Esophagus (tissue), 2 donors: ENCODE measurements at regions not wholly inside any gene's neighbourhood (a gene's known extent, or its start where the extent isn't known, plus 50 kb on each side); places are given as distances from the start of the nearest gene placed in this dataset.

ENCODE experiments used
- H3K27ac ChIP-seq, 2 donors: one replicate each; pipeline ENCODE4 v1.5.1; 2013; ENCODE audit warnings: low read depth in 2 of 2, mild to moderate bottlenecking in 2 of 2, inconsistent platforms in 1 of 2, low read length in 1 of 2, moderate library complexity in 1 of 2
- H3K27me3 ChIP-seq, 2 donors: one replicate each; pipeline ENCODE4 v1.6.1; 2013; ENCODE audit warnings: low read length in 2 of 2, control low read depth in 1 of 2, mild to moderate bottlenecking in 1 of 2; ENCODE audit not compliant: insufficient read depth in 2 of 2, control insufficient read depth in 1 of 2
- H3K36me3 ChIP-seq, 2 donors: one replicate each; pipeline ENCODE4 v1.6.1; 2013; ENCODE audit warnings: low read length in 1 of 2; ENCODE audit not compliant: control insufficient read depth in 2 of 2, insufficient read depth in 2 of 2
- H3K4me1 ChIP-seq, 2 donors: one replicate each; pipeline ENCODE4 v1.6.1; 2013; ENCODE audit warnings: low read length in 1 of 2; ENCODE audit not compliant: control insufficient read depth in 2 of 2, insufficient read depth in 2 of 2
- H3K4me3 ChIP-seq, 2 donors: one replicate each; pipeline ENCODE4 v1.5.1; 2013; ENCODE audit warnings: low read length in 2 of 2, mild to moderate bottlenecking in 2 of 2, low read depth in 1 of 2, moderate library complexity in 1 of 2
- H3K9me3 ChIP-seq, 2 donors: one replicate each; pipeline ENCODE4 v1.6.1; 2013; ENCODE audit warnings: mild to moderate bottlenecking in 2 of 2, low read depth in 1 of 2, low read length in 1 of 2, moderate library complexity in 1 of 2; ENCODE audit not compliant: control insufficient read depth in 2 of 2, insufficient read depth in 1 of 2
- WGBS, 2 donors: extraction: QIAGEN DNeasy Blood & Tissue Kit; methylation state at CpG; one replicate each; pipeline ENCODE4 v1.1.7; 2013; 5-methylcytosine and 5-hydroxymethylcytosine counted together
- donor health status: healthy with polysubstance abuse.
- donor health status: Bipolar disorder and iron deficiency.

DNA sequence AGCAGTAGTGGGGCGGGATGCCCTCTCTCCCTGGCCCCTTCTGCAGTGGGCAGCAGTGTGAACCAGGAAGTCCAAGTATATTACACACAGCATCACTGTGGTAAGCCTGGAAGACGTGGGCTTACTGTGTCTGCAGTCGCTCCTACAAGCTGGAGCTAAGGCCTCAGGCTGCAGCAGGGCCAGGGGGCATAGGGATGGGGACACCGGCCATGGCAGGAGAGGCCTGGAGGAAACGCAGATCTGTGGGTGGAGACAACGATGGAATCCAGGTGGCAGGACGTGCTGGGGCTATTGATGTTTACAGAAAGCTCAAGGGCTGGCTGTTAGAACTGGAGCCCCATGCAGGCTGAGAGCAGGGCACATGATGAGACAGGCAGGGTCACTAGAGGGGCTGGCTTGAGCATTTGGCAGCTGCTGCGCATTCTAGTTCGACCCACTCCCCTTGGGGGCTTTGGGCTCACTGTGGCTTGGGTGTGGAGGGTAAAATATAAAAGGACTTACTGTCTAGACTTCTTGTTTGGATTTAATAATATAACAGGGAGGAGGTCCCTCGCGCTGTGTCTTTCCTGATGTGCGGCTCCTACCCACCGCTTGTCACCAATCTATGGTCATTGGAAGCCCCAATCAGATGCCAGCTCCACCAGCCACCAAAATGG, 539.5 kb downstream of the TBC1D22A start:
- no peak overlapping the region for H3K27ac ChIP-seq
- H3K4me3 ChIP-seq, result no peak overlapping the region
- no peaks in the 10 kb centered on the region for H3K36me3 ChIP-seq
- no peaks in the 10 kb centered on the region for H3K4me1 ChIP-seq
- no peaks in the 10 kb centered on the region for H3K27me3 ChIP-seq
- WGBS, 2 donors, result 56 to 58% methylated on average over 13 of the region's 13 CpGs
- no peaks in the 10 kb centered on the region for H3K9me3 ChIP-seq

- H3K27me3 ChIP-seq, result no peaks in the 10 kb centered on the region
- H3K36me3 ChIP-seq, result no peaks in the 10 kb centered on the region
- no peak overlapping the region for H3K27ac ChIP-seq
- no peak overlapping the region for H3K4me3 ChIP-seq
- H3K9me3 ChIP-seq, result no peaks in the 10 kb centered on the region
- H3K4me1 ChIP-seq, result no peaks in the 10 kb centered on the region
- WGBS, 2 donors, result 83 to 86% methylated on average over 9 to 11 of the region's 11 CpGs
Measured at GRCh38 chr22:47300698-47301405, 538.4 kb downstream of the TBC1D22A start.

- Histone ChIP-seq H3K4me1 (no peaks in the 10 kb centered on the region), H3K4me3 (no peak overlapping the region), H3K9me3 (no peaks in the 10 kb centered on the region), H3K27me3 (no peaks in the 10 kb centered on the region), H3K36me3 (no peaks in the 10 kb centered on the region), H3K27ac (no peak overlapping the region)
- WGBS, 2 donors, result 83 to 86% methylated on average over 21 of the region's 21 CpGs
Measured at GRCh38 chr22:47299863-47300697, 537.6 kb downstream of the TBC1D22A start.

DNA sequence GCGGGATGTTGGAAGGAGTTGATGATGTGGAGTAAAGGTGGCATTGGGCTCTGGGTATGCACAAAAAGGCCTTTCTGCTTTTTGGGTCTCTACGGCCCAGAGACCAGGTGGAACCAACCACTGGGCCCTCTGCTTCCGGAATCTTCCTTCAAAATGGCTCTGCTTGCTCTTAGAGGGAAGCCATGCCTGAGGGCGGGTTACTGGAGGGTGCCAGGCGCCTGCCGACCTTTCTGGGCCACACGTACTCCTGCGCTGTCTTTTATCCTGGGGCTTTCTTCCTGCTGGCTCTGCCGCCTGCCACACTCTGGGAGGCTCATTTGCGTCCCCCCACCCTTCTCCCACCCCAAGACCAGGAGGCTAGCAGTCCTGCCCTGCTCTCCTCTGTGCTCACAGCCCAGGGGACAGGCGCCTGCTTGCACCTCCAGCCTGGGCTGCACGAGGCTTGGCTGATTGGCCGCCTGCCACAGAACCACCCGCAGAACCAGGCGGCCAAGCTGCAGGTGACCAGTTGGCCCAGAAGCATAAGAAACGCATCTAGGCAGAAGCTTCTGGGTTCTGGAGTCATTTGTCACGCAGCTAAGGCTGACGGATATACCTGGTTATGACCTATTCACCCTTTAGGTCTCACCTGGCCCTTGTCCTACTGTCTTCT, 536.9 kb downstream of the TBC1D22A start:
- Histone ChIP-seq H3K27me3 (no peaks in the 10 kb centered on the region), H3K4me1 (no peaks in the 10 kb centered on the region), H3K27ac (no peak overlapping the region), H3K36me3 (no peaks in the 10 kb centered on the region), H3K4me3 (no peak overlapping the region), H3K9me3 (peaks cover 0 to 2% of the 10 kb centered on the region in 2 donors)
- WGBS, 2 donors, result 87 to 93% methylated on average over 18 of the region's 18 CpGs

DNA sequence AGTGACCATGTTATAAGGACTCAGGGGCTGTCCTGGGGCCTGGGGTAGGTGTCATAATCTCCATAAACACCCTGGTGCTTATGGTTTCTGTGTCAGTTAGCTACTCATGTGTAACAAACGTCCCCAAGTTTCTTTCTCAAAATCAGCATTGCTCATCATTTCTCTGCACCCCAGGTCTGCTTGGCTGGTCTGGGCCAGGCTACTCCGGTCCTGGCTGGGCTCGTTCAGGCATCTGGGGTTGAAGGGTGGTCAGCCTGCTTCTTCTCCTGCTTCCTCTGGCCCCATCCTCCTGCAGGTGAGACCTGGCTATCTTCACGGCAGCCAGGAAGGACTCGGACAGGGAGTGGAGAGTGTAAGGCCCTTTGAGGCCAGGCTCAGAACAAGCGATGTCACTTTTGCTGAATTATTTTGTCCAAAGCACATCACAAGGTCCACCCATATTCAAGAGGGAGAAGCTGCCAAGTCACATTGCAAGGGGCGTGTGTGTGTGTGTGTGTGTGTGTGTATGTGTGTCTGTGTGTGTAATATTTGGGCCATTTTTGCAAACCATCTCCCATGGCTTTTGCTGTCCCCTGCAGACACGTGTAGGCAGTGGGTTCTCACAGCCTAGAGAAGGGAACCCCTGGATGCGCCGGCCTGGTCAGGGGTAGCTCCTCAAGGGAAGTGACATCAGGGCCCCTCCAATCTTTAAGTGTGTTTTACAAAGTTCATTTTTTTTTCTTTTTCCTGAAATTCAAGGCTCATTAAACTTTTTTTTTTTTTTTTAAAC, 535.8 kb downstream of the TBC1D22A start:
- Histone ChIP-seq H3K27ac (no peak overlapping the region), H3K4me1 (no peaks in the 10 kb centered on the region), H3K27me3 (no peaks in the 10 kb centered on the region), H3K9me3 (peaks cover 0 to 2% of the 10 kb centered on the region in 2 donors), H3K36me3 (no peaks in the 10 kb centered on the region), H3K4me3 (no peak overlapping the region)
- 86% methylated on average over 10 of the region's 10 CpGs for WGBS, 2 donors

DNA sequence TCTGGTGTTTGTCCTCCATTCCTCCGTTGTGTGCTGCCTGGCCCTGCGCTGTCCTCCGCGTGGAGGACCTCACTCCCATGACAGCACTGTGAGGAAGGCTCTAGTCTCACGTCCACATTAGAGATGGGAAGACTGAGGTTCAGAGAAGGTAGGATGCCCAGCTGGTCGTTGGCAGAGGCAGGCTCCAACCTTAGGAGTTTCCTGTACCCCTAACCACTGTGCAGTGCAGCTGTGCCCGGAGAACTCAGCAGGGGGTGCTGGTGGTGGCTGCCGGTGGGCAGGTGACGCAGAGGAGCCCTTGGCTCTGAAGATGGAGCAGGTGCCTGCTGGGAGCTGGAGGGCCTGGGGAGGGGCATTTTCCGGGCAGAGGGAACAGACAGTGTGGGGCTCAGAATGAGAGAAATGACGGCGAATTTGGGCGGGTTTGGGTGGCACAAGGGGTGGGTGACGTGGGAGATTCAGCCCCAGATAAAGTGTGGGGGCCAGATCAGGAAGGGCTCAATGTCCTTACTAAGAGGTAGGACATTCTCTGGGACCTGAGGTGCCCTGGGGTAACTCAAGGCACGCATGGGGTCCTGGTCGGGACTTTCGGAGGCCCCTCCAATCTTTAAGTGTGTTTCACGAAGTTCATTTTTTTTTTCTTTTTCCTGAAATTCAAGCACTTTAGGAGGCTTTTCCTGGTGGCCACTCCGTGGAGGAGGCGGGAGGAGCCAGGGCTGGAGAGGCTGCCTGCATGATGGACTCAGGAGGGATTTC, 535.0 kb downstream of the TBC1D22A start:
- Histone ChIP-seq H3K27ac (no peak overlapping the region), H3K27me3 (no peaks in the 10 kb centered on the region), H3K4me1 (no peaks in the 10 kb centered on the region), H3K4me3 (no peak overlapping the region), H3K9me3 (peaks cover 0 to 2% of the 10 kb centered on the region in 2 donors), H3K36me3 (no peaks in the 10 kb centered on the region)
- 84 to 86% methylated on average over 20 of the region's 20 CpGs for WGBS, 2 donors

DNA sequence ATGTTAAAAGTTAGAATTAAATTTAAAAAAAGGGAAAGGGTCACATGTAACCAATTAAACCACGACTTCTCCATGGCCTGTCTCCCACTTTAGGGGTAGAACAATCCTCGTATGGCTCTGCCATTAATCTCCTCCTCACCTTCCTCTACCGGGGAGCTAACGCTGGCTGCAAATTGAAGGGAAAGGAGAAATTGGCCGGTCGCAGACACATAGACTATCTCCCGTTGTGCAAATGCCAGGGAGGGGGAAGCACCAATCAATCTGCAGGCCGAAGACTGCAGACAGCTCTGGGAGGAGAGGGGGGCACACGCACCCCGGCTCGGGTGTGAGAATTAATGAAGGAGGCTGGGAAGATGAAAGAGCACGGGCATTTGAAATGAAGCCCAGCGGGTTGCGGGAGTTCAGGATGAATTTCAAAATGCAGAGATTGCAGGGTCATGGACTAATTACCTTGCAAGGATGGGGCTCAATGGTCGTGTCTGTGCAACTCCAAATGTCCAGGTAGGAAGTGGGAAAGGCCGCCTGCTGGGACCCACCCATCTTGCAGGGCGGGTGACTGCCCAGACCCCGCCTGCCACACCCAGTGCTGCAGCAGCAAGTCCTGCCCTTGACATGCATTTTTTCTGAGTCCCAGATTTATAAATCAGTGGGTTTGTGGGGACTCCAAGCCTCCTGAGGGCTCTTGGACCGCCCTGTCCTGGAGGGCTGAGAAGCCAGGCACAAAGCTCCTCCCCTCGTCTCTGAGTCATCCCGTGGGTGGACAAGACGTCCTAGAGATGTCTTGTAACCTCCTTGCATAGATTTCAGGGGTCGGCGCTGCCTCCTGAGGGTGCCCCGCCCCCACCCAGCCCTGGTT, 534.2 kb downstream of the TBC1D22A start:
- Histone ChIP-seq H3K36me3 (no peaks in the 10 kb centered on the region), H3K4me3 (no peak overlapping the region), H3K4me1 (no peaks in the 10 kb centered on the region), H3K27me3 (no peaks in the 10 kb centered on the region), H3K27ac (no peak overlapping the region), H3K9me3 (peaks cover 0 to 2% of the 10 kb centered on the region in 2 donors)
- WGBS, 2 donors, result 55 to 58% methylated on average over 25 of the region's 25 CpGs

DNA sequence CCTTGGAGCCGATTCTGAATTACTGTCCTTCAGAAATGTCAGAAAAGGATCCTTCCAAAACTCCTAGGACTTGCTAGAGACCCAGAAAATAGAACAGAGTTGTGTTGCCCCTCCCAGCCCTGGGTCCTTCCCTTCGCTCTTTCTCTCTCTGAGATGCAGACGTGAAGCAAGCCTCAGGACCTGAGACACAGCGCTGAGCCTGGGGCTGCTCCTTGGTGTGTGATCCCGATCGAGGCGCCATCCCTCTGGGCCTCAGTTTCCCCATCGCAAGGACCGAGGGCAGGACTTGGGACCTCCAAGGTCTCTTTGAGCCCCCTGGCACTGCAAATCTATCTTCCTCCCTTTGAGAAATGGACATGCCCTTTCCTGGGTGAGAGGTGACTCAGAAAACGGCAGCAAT, 533.5 kb downstream of the TBC1D22A start:
- WGBS, 2 donors, result 77 to 79% methylated on average over 10 of the region's 10 CpGs
- no peak overlapping the region for H3K27ac ChIP-seq
- H3K4me3 ChIP-seq, result no peak overlapping the region
- no peaks in the 10 kb centered on the region for H3K4me1 ChIP-seq
- H3K36me3 ChIP-seq, result no peaks in the 10 kb centered on the region
- H3K27me3 ChIP-seq, result no peaks in the 10 kb centered on the region
- peaks cover 0 to 2% of the 10 kb centered on the region in 2 donors for H3K9me3 ChIP-seq
